Non-pigmented ciliary epithelial cell (primary cell): ENCODE measurements at regions not wholly inside any gene's neighbourhood (a gene's known extent, or its start where the extent isn't known, plus 50 kb on each side); places are given as distances from the start of the nearest gene placed in this dataset.

ENCODE experiments used
- DNase-seq: peaks from one replicate; pipeline ENCODE4 v3.0.0-alpha.2; 2010; ENCODE audit warnings: low read depth

DNA sequence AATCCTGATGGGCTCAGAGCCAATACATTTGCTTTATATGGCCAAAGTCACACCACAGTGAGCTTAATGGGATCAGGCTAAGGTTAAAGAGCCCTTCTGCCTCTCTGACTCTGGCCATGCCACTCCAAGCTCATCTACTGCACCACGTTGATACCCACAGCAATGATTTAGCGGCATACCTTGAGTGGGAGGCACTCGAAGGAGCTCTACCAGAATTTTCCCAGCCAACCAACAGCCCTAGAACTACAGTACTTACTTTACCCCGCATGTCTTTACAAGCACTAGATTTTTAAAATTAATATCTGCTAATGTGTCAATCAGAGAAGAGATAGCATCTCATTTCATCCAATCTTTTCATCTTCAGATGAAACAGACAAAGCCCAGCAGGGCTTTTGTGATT is 300.5 kb downstream of the GRIN2B start:
- no peak for DNase-seq

DNA sequence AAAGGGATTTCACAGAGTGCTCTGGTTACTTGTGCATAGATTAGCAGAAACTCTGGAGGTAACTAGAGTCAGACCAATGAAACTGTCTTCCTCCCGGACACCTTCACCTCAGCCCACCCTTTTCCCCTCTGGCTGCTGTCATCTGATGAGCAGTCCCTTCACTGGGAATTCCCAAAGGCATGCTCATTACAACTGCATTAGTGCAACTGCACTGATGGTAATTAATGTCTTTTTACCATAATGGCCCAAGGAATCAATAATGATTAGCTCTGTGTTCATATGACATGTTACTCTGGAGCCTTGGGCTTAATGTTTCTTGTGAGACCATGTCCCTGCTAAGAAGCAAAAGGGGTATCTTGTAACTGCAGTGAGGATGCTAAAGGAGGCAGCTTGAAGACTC is 304.5 kb downstream of the GRIN2B start:
- DNase-seq = no peak

DNA sequence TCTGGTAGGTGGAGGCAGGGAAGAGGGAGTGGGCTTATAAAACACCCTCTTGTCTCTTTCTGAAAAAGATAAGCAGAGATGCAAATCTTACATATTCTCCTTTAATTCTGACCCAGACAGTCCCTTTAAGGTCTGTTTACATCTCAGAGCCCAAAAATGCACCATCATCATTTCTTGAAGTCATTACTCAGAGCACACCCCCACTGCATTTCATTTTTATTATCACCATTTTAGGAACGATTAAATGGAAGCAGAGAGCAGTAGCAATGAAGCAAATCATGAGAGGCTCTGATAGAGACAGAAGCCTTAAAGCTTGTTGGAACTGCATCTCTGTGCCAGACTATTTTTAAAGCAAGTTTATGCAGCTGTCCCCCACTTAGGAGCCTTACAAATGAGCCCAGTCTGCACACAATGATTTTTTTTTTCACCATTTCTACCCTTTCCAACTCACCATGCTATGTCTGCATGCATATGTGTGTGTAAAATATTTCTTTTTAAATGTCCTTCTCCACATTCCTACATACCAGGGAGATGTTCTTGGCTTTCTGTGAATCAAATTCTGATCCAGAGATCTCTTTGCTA is 311.0 kb downstream of the GRIN2B start:
- no peak for DNase-seq

DNA sequence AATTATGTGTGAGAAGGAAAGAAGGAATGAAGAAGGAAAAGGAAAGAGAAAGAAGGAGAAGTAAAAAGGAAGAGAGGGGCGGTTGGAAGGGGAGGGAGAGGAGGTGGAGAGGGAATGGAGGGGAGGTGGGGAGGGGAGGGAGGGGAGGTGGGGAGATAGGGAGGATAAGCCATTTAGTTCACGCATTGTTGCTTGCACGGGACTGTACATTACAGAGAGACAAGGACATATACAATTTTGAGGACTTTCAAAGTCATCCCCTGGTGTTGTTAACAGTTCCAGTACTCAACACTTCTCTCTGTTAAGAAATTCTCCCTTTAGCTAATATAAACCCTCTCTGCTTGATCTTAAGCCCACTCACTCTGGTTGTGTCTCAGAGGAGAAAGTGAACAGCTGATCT is 312.5 kb downstream of the GRIN2B start:
- DNase-seq = no peak

DNA sequence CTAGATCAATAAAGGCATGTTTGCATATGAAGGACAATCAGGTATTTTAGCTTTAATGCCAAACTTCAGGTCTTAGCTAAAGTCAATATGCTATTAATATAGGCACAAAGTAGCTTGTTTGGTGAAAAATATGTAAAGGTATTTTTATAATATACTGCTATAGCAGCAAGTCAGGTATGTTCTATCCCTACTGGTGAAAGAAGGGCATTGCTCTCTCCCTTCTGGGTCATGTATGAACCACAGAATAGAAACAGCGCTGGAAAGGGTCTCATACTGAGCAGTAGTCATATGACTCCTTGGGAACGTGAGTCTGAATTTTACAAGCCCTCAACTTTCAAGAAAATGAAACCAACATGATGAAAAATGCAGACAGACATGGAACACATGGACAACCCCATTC is 314.6 kb downstream of the GRIN2B start:
- no peak for DNase-seq

DNA sequence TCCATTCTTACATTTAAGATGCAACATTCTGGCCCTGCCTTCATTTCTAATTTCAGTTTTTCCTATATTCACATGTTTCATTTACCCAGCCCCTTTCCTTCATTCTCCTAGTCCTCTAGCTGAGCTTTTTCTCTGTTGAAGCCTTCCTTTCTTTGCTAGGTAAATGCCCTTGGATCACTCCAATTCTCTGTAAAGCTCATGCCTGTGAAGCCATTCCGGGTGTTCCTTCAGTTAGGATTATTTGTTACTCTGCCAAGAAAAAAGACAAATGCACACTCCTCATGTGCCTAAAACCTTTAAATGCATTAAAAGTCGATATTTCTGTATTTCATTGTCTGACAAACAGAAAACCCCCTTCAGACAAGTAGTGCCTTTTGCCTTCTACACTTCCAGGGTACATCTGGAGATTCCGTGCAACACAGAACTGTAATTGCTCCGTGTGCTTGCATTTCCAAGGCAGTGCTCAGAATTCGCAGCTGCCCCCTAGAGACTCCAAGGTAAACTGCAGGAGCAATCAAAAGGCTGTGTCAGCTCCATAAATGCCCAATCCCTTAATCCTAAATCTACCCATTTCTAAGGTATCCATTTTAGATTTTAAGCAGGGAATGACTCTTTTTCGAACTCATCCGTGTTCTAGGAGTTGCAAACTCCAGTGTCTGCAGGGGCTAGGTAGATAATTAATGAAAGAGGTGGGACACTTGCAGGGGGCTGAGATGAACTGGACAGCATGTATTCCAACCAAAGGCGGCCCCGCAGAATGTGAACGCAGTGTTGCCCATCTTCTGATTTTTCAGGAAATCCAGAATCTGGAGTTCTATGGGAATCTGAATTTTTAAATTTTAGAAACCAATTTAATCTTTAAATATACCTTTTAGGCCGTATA is 320.2 kb downstream of the GRIN2B start:
- peak; percentile 11 for DNase-seq

DNA sequence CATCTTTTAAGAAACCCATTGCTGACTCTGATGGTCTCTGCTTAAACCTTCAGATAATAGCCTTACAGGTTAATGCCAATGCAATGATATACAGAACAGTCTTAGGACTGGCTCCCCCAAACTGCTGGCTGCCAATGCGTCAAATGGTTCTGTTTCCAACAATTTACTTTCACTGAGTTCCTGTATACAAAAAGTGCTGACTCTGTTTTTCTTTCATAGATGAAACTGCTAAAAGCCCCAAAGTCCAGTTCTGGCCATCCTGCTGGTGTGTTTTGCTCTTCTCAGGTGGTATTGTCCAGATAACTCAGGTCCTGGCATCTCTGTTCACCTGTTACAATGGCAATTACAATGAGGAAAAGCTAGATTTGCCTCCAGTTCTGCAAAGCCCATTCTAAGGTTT is 326.9 kb downstream of the GRIN2B start:
- no peak for DNase-seq

DNA sequence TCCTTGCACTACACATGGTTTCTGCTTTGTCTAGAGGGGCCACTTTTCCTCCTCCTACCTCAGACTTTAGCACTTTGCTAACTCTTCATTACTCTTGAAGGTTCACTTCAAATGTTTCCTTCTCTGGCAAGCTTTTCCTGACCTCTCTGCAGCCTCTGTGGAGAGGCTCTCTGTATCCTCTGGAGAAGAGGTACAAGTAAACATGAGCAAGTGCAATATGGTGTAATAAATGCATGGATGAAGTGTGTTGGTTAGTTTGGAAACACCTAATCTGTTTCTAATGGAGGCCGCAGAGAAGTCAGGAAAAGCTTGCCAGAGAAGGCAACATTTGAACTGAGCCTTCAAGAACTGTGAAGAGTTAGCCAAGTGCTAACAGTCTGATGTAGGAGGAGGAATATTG is 329.3 kb downstream of the GRIN2B start:
- no peak for DNase-seq

DNA sequence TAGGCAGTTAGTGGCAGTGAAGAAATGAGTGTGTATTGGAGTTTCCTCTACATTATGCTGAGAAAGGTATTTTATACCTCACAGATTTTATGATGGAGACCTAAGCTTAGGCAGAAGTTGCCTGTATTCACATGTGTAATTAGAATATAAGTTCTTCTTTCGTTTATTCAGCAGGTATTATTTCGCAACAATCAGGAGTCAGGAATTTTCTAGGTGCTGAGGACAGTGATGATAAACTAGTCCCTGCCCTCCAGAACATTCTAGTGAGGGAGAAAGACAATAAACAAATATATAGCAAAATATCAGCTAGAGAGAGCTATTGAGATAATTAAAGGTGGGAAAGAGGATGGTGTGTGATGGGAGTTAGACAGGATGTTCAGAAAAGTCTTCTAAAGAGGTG is 345.7 kb downstream of the GRIN2B start:
- no peak for DNase-seq

DNA sequence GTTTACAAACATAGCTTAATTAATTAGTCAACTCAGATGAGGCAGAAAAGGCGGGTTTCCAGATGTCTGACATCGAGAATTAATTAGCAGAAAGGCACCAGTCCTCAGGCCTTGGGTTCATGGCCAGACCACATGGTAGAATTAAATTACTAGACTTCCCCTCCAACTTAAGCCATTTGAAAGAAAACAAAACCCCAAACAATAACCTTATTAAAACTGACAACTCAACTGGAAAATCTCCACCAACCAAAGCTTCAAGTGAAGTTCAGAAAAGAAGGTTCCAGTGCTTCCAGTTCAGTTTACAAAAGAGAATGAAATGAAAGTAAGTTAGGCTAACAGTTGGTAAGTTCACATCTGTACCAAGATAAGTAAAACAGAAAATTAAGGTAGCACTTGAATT is 349.5 kb downstream of the GRIN2B start:
- no peak for DNase-seq

DNA sequence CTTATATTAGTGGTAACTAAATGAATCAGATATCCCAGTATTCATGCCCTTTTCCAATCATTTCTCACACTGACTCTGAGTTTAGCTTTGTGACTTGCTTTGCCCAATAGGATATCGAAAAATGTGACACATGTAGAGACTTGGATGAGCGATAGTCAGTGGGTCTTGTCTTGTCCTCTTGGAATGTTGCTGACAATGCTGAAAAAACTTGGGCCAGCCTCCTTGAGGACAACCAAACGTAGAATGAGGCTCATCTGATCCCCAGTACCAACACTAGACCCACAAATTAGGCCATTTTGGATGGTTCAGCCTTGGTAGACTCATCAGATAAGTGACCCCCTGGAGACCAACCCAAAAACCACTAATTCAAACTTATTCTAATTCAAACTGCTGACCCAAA is 351.0 kb downstream of the GRIN2B start:
- DNase-seq = no peak

DNA sequence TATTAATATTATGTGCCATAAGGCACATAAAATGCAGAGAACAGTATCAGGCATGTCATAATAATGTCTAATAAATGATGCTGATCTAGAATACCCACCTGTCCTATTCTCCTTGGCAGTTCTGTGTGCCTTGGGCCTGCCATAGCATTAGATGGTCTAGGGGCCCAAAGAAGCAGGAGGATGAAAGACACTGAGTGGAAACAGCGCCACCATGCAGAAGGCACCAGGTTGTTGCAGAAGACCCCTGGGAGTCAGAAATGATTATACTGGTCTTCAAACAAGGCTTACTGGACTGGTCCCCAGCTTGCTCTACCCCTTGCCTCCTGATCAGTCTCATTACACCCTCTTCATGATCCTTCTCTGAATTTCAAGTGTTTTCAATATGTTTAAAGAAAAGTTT is 353.3 kb downstream of the GRIN2B start:
- DNase-seq = no peak

DNA sequence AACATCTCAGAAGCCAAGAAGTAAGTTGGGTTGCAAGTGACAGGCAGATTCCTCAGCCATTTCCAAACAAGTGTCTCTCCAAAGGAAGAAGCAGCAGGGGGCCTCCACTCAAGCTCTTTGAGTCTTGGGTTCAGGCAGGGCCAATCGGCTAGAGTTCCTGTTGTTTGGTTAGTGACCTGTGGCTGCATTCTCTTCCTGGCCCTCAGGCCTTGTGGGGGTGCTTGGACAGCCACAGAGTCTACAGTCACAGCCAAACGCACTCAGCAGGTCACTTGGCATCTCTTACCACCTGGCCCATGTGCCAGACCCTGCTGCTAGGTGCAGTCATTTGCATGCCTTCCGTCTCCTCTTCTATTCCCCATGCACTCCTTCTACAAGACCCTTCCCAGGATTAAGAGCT is 353.9 kb downstream of the GRIN2B start:
- no peak for DNase-seq

DNA sequence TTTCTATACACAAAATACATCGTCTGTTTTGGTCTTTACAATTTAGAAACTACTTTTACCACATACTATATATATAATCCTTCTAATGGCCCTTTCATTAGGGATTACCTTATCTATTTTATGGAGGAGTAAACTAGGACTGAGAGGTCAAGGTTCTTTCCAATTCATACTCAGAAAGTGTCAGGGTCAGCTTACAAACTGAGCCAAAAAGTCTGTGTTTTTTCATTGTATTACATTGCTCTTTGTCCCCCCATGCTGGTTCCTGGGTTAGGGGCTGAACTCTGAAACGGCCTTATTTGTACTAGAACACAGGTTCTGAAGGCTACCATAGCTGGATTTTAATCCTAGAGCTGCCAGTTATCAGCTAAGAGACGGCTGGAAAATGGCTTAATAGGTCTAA is 368.1 kb downstream of the GRIN2B start:
- no peak for DNase-seq

DNA sequence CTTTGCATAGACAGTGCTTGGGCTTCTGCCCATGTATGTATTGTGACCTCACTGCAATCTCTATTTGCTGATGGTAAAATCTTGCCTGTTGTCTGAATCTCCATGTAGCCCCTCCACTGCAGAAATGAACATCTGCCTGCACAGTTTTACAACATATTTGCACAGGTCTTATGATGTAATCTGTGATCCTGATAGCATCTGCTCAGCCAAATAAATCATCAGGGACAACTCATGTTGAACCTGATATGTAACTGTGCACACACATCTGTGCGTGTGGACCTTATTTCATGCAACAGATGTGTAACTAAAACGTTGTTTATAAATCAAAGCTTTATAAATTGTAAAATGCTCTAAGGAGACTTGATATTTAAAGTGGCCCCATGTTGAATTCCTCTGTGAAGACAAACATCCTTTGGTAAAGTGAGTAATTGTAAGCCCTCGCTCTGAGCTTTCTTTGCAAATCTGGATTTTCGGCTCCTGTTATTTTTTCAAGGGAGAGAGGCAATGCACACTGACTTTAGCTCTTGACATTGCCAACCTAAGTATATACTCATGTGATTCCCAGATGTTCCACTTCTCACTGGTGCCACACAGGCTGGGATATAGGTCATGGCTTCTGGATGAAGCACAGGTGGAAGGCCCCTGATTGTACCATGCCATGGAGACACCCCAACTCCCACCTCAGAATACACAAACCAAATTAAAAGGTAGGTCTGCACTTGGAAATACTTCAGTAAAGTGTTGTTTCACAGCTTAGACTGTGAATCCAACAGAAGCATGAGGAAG is 371.3 kb downstream of the GRIN2B start:
- no peak for DNase-seq

DNA sequence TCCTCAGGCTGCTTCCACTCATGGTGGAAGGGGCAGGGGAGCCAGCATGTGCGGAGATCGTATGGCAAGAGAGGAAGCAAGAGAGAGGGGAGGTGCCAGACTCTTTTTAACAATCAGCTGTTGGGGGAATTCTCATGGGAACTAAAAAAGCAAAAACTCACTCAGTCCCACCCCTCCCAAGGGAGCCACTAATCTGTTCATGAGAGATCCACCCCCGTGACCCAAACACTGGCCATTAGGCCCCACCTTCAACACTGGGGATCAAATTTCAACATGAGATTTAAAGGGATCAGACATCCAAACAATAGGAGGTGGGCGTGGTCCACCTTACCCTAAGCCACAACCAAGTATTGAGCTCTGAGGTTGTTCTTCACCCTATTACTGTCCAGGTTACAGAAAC is 375.1 kb downstream of the GRIN2B start:
- DNase-seq = no peak

DNA sequence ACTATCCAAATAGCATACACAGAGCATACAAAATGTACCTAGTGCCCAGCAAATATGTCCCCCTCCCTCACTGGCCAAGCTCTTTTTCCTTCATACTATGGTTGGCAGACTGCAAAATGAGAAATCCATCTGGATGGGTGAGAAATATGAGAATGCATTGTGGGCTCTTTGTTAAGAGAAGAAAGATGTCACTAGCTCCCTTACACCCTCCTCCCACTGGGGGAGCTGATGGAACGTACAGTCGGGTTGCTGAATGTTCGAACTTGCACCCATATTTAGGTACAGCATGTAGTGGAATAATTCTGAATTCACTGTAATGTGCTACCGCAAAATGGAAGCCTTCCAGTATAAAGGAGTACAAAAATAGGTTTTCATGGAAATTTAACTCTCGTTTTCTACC is 377.4 kb downstream of the GRIN2B start:
- no peak for DNase-seq

DNA sequence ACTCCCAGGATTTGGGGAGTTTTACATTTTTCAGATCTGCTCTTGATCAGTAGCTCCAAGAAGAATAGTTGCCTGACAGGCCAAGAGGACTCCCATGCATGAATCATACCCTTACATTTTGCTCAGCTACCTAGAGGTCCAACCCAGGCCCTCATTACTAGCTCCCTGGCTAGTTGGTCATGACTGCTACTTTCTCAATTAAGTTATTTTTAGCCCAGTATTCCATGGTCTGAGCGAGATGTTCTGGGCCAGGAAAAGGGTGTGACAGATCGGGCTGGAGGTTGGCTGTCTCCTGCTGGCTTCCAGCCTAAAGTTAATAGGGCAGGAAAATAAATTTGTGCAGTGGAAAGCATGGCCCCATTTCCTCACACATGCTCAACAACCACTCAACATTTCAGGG is 379.2 kb downstream of the GRIN2B start:
- DNase-seq = no peak

DNA sequence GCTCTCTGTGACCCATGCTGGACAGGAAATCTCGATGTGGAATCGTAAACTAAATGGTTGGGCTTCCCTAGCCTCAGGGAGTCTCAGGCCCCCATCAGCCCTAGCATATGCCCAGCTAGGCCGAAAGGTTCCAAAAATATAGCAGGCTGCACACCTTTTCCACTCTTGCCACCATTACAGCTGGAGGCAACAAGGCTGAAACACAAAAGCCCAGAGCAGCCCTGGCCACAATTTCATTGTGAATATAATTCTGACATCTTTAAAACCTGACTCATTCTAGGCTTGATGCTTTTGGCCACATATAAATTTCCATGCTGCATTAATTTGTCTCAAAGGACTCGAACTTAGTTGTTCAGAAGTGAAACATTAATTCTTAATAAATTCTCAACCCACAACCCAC is 382.2 kb downstream of the GRIN2B start:
- DNase-seq = no peak

DNA sequence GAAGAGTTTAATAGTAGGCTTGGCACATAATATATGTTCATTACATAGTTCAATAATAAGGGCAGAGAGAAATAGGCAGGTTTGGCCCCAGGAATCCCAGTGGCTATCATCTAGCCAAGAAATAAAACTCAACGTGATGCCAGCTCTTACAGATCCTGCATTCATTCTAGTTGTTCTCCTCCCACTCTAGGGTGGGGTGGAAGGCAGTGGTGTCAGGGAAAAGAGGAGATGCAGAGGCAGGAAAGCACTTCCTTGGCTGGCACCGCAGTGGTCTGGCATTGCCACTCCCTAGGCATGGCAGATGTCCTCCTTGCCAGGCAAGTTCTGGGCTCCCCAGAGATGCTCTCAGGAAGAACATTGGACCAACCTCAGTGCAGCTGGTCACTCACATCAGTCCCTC is 383.6 kb downstream of the GRIN2B start:
- no peak for DNase-seq

DNA sequence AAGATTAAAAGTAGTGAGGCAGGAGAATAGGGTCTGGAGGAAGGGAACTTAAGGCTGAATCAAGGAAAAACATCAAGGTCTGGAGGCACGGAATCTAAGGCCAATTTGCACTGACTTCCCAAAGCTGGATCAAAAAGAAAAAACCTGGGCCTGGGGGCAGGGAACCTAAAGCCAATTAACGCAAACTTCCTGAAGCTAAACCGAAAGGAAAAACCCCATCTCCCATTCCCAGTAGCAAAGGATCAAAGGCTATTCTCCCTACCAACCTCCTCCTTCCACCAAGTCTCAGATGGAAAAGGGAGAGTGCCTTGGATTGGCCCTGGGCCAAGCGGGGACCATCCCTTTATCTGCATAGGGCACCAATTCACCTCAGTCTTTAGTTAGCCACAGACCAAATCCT is 384.2 kb downstream of the GRIN2B start:
- DNase-seq = no peak

DNA sequence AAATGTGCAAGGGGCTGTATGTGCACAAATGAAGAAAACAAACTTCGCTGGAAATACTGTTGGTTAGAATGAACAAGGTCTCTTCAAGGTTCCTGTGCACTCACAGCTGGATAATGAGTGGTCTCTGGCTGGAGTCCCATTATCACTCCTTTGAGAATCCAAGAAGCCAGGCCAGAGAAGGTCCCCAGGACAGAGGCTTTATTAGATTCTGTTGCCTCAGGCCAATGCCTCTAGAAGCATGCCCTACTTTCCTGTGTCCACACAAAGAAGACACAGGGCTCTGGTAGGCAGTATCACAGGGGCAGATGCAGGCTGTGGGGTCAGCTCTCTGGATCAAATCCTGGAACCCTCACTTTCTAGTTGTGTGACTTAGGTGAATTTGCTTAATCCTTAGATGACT is 384.7 kb downstream of the GRIN2B start:
- no peak for DNase-seq
